ENCODE measurements at regions not wholly inside any gene's neighbourhood (a gene's known extent, or its start where the extent isn't known, plus 50 kb on each side); places are given as distances from the start of the nearest gene placed in this dataset.

DNA sequence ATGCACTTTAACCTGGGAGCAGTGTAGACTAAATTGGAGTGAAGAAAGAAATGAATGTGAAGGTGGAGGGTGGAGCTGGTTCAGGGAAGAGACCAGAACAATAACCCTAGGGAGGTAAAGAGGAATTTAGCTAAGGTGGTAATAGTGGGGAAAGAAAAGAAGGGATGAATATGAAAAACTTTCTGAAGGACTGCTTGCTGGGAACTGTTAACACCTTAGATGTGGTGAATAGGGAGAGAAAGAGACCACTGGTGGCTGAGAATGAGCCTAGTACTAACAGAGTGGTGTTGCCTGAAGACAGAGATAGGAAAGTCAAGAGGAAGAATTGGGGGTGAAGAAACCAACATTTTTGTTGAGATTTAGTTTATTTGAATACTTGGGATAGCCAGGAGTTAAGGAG, 78.4 kb upstream of the HS3ST5 start:
- intact Hi-C loops (cut with micrococcal nuclease; ENCODE audit: unreplicated experiment) = no loop called here
- CTCF ChIA-PET = no interaction called here
- TF ChIP-seq EZH2 (IDR thresholded peaks at IDR 0.05; ENCODE audit: borderline replicate concordance, low read depth, low read length, poor library complexity, severe bottlenecking) = no peak
- no peak for TF ChIP-seq CTCF (conservative IDR thresholded peaks at IDR 0.05; ENCODE audit: low read depth, low read length)
- no TSS peak for BruUV-seq (replicated peaks)
- POLR2A ChIA-PET (ENCODE audit: low non-redundant PET) = no interaction called here
- Histone ChIP-seq H3K27me3 (replicated peaks; ENCODE audit: insufficient read depth, low read depth, low read length, poor library complexity) (peaks cover 4% of the 10 kb centered on the region), H3K27ac (ENCODE audit: low read depth, low read length, poor library complexity, severe bottlenecking) (no peak overlapping the region), H3K4me3 (ENCODE audit: low read depth, low read length, poor library complexity, severe bottlenecking) (no peak overlapping the region), H3K36me3 (ENCODE audit: insufficient read depth, low read length, poor library complexity, severe bottlenecking) (no peaks in the 10 kb centered on the region), H3K9me3 (ENCODE audit: low read depth, low read length, poor library complexity, severe bottlenecking) (no peaks in the 10 kb centered on the region), H3K4me1 (ENCODE audit: insufficient read depth, low read length, poor library complexity, severe bottlenecking) (no peaks in the 10 kb centered on the region)
- DNase-seq (ENCODE audit: low spot score) = no peak

GRCh38 chr6:114419175-114419574, 76.4 kb upstream of the HS3ST5 start:
- Histone ChIP-seq H3K4me3 (ENCODE audit: low read depth, low read length, poor library complexity, severe bottlenecking) (no peak overlapping the region), H3K27me3 (replicated peaks; ENCODE audit: insufficient read depth, low read depth, low read length, poor library complexity) (peaks cover 4% of the 10 kb centered on the region), H3K36me3 (ENCODE audit: insufficient read depth, low read length, poor library complexity, severe bottlenecking) (no peaks in the 10 kb centered on the region), H3K27ac (ENCODE audit: low read depth, low read length, poor library complexity, severe bottlenecking) (no peak overlapping the region), H3K4me1 (ENCODE audit: insufficient read depth, low read length, poor library complexity, severe bottlenecking) (no peaks in the 10 kb centered on the region), H3K9me3 (ENCODE audit: low read depth, low read length, poor library complexity, severe bottlenecking) (no peaks in the 10 kb centered on the region)
- CTCF ChIA-PET = no interaction called here
- BruUV-seq (replicated peaks) = no TSS peak
- TF ChIP-seq CTCF (conservative IDR thresholded peaks at IDR 0.05; ENCODE audit: low read depth, low read length) (no peak), EZH2 (IDR thresholded peaks at IDR 0.05; ENCODE audit: borderline replicate concordance, low read depth, low read length, poor library complexity, severe bottlenecking) (no peak)
- intact Hi-C loops (cut with micrococcal nuclease; ENCODE audit: unreplicated experiment) = no loop called here
- POLR2A ChIA-PET (ENCODE audit: low non-redundant PET) = no interaction called here
- no peak for DNase-seq (ENCODE audit: low spot score)

DNA sequence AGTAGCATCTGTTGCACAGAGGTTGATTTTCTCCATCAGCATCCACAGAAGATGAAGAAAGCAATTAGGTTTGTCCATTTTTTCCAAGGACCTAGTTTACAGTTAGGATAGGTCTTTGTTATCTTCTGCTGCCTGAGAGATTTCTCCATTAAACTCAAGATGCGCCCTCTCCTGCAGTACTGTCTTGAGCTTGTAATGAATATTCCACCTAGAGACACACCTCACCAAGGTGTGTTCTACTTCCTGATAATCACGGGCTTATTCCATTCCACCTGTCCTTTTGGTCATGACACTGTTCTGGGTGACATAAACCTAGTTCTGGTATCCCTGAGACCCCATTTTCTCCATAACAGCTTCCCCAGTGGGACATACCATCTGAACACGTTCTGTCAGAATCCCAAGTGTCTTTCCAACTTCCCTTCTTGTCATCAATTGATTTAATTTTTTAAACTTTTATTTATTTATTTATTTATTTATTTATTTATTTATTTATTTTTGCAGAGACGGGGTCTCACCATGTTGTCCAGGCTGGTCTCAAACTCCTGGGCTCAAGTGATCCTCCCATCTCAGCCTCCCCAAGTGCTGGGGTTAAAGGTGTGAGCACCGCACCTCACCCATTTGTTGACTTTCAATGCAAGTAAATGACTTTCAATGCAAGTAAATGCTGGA, 75.6 kb upstream of the HS3ST5 start:
- BruUV-seq (replicated peaks) = no TSS peak
- Histone ChIP-seq H3K27me3 (replicated peaks; ENCODE audit: insufficient read depth, low read depth, low read length, poor library complexity) (peaks cover 4% of the 10 kb centered on the region), H3K4me1 (ENCODE audit: insufficient read depth, low read length, poor library complexity, severe bottlenecking) (no peaks in the 10 kb centered on the region), H3K4me3 (ENCODE audit: low read depth, low read length, poor library complexity, severe bottlenecking) (no peak overlapping the region), H3K36me3 (ENCODE audit: insufficient read depth, low read length, poor library complexity, severe bottlenecking) (no peaks in the 10 kb centered on the region), H3K27ac (ENCODE audit: low read depth, low read length, poor library complexity, severe bottlenecking) (no peak overlapping the region), H3K9me3 (ENCODE audit: low read depth, low read length, poor library complexity, severe bottlenecking) (no peaks in the 10 kb centered on the region)
- POLR2A ChIA-PET (ENCODE audit: low non-redundant PET) = no interaction called here
- CTCF ChIA-PET = no interaction called here
- intact Hi-C loops (cut with micrococcal nuclease; ENCODE audit: unreplicated experiment) = no loop called here
- no peak for TF ChIP-seq EZH2 (IDR thresholded peaks at IDR 0.05; ENCODE audit: borderline replicate concordance, low read depth, low read length, poor library complexity, severe bottlenecking)
- no peak for TF ChIP-seq CTCF (conservative IDR thresholded peaks at IDR 0.05; ENCODE audit: low read depth, low read length)
- no peak for DNase-seq (ENCODE audit: low spot score)

Data from A673 (cell line).